Colonic mucosa (tissue), 4 donors: ENCODE measurements at regions not wholly inside any gene's neighbourhood (a gene's known extent, or its start where the extent isn't known, plus 50 kb on each side); places are given as distances from the start of the nearest gene placed in this dataset.

Experiments used
- DNase-seq: peaks from one replicate; pipeline ENCODE4 v3.0.0-alpha.2; 2020
- H3K27ac ChIP-seq: fragments of 200-600 bp; one replicate; pipeline ENCODE4 v1.8.0; 2021
- H3K27me3 ChIP-seq: fragments of 200-600 bp; one replicate; pipeline ENCODE4 v1.8.0; 2021
- H3K36me3 ChIP-seq: fragments of 200-600 bp; one replicate; pipeline ENCODE4 v1.8.0; 2021
- H3K4me1 ChIP-seq: fragments of 200-600 bp; one replicate; pipeline ENCODE4 v1.8.0; 2021; ENCODE audit warnings: mild to moderate bottlenecking
- H3K4me3 ChIP-seq: fragments of 200-600 bp; one replicate; pipeline ENCODE4 v1.8.0; 2021
- H3K9ac ChIP-seq, 2 donors: one replicate each; pipeline ENCODE4 v1.7.0; 2013; ENCODE audit warnings: control low read depth in 2 of 2, low read depth in 2 of 2, low read length in 2 of 2
- H3K9me3 ChIP-seq: fragments of 200-600 bp; one replicate; pipeline ENCODE4 v1.8.0; 2021
- CTCF ChIP-seq: fragments of 200-600 bp; IDR thresholded peaks from one replicate; pipeline ENCODE4 v1.8.0; 2022; ENCODE audit warnings: antibody characterized with exemption, mild to moderate bottlenecking
- intact Hi-C: fragments of 100-400 bp; cut with DNase I; formaldehyde crosslinking; loops from one replicate; pipeline ENCODE4 v1.14.1; 2022
- donor health status: healthy.
- donor health status: DM: no; HTN: no; CAD: no.
- donor health status: DM: no; HTN: no; CAD: no.

- H3K9ac ChIP-seq = no peak overlapping the region
- no peak overlapping the region for H3K27ac ChIP-seq
- H3K9me3 ChIP-seq = no peaks in the 10 kb centered on the region
- no peak for TF ChIP-seq CTCF
- DNase-seq = no peak
- no peaks in the 10 kb centered on the region for H3K4me1 ChIP-seq
- no peaks in the 10 kb centered on the region for H3K27me3 ChIP-seq
- H3K36me3 ChIP-seq = no peaks in the 10 kb centered on the region
- intact Hi-C loops = no loop called here
- no peak overlapping the region for H3K4me3 ChIP-seq
Measured at GRCh38 chr4:117324851-117325491, 239.6 kb upstream of the TRAM1L1 start.

GRCh38 chr4:117326091-117326490 lies 240.7 kb upstream of the TRAM1L1 start:
- Histone ChIP-seq H3K9me3 (no peaks in the 10 kb centered on the region), H3K27me3 (no peaks in the 10 kb centered on the region), H3K9ac (no peak overlapping the region), H3K36me3 (no peaks in the 10 kb centered on the region), H3K4me1 (no peaks in the 10 kb centered on the region), H3K4me3 (no peak overlapping the region), H3K27ac (no peak overlapping the region)
- intact Hi-C loops = no loop called here
- no peak for TF ChIP-seq CTCF
- DNase-seq = no peak

- H3K4me3 ChIP-seq = no peak overlapping the region
- H3K9ac ChIP-seq = no peak overlapping the region
- H3K9me3 ChIP-seq = no peaks in the 10 kb centered on the region
- H3K27me3 ChIP-seq = no peaks in the 10 kb centered on the region
- H3K36me3 ChIP-seq = no peaks in the 10 kb centered on the region
- no peak overlapping the region for H3K27ac ChIP-seq
- no peak for DNase-seq
- no peak for TF ChIP-seq CTCF
- no peaks in the 10 kb centered on the region for H3K4me1 ChIP-seq
- intact Hi-C loops = no loop called here
Measured at GRCh38 chr4:117327491-117327890, 242.1 kb upstream of the TRAM1L1 start.

- H3K4me3 ChIP-seq = no peak overlapping the region
- H3K4me1 ChIP-seq = no peaks in the 10 kb centered on the region
- no peak overlapping the region for H3K9ac ChIP-seq
- no peak for DNase-seq
- H3K27ac ChIP-seq = no peak overlapping the region
- no peaks in the 10 kb centered on the region for H3K27me3 ChIP-seq
- no peak for TF ChIP-seq CTCF
- intact Hi-C loops = no loop called here
- no peaks in the 10 kb centered on the region for H3K9me3 ChIP-seq
- no peaks in the 10 kb centered on the region for H3K36me3 ChIP-seq
Measured at GRCh38 chr4:117328333-117328732, 243.0 kb upstream of the TRAM1L1 start.

- no peak for DNase-seq
- Histone ChIP-seq H3K4me3 (no peak overlapping the region), H3K4me1 (no peaks in the 10 kb centered on the region), H3K27ac (no peak overlapping the region), H3K36me3 (no peaks in the 10 kb centered on the region), H3K9ac (no peak overlapping the region), H3K27me3 (no peaks in the 10 kb centered on the region), H3K9me3 (no peaks in the 10 kb centered on the region)
- intact Hi-C loops = no loop called here
- no peak for TF ChIP-seq CTCF
Measured at GRCh38 chr4:117331817-117332216, 246.4 kb upstream of the TRAM1L1 start.
